CD4-positive, alpha-beta T cell treated with Interleukin-15 for 1 hour (primary cell): ENCODE measurements at regions not wholly inside any gene's neighbourhood (a gene's known extent, or its start where the extent isn't known, plus 50 kb on each side); places are given as distances from the start of the nearest gene placed in this dataset.

Experiments used
- DNase-seq: peaks from one replicate; pipeline ENCODE4 v3.0.0-alpha.2; 2020

GRCh38 chr13:59607172-59607571 is 556.6 kb downstream of the DIAPH3 start:
- DNase-seq = no peak

DNA sequence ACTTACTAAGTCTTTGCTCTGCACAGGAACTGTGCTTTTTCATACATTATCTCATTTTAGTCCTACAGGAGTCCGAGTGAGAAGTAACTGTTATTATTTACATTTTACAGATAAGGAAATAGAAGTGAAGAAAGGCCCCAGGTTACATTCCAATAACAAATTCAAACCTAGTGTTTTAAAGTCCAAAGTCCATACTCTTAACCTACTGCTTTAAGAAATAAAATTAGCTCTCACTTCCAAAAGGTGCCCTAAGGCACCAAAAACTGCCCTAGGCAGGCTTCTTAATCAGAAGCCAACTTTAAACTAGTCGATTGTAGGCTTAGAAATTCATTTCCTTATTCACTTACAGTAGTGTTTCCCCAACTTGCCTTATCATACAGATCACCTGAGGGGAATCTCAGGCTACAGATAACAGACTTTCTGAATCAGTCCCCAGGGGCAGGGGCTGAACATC is 555.9 kb downstream of the DIAPH3 start:
- DNase-seq = no peak

- DNase-seq = no peak
These were observed 554.3 kb downstream of the DIAPH3 start for GRCh38 chr13:59609421-59609820.
